Trophoblast cell (in vitro differentiated cells and primary cell): ENCODE measurements at regions not wholly inside any gene's neighbourhood (a gene's known extent, or its start where the extent isn't known, plus 50 kb on each side); places are given as distances from the start of the nearest gene placed in this dataset.

Experiments used
- DNase-seq, 2 donors: peaks; one replicate each; pipeline ENCODE4 v3.0.0-alpha.2; 2016
- H2AFZ ChIP-seq: 2 replicates; pipeline ENCODE4 v1.6.1; 2013; ENCODE audit warnings: low read length, moderate library complexity, mild to moderate bottlenecking; ENCODE audit not compliant: insufficient read depth, poor library complexity
- H2AK5ac ChIP-seq: 2 replicates; pipeline ENCODE4 v1.6.1; 2013; ENCODE audit warnings: mild to moderate bottlenecking, low read length
- H2BK120ac ChIP-seq: 2 replicates; pipeline ENCODE4 v1.6.1; 2013; ENCODE audit warnings: low read length, mild to moderate bottlenecking, moderate library complexity; ENCODE audit not compliant: insufficient read depth, poor library complexity
- H2BK12ac ChIP-seq: 2 replicates; pipeline ENCODE4 v1.6.1; 2013; ENCODE audit warnings: mild to moderate bottlenecking, low read length, moderate library complexity
- H2BK5ac ChIP-seq: 2 replicates; pipeline ENCODE4 v1.6.1; 2013; ENCODE audit warnings: low read length, low read depth, moderate library complexity, mild to moderate bottlenecking; ENCODE audit not compliant: poor library complexity
- H3K14ac ChIP-seq: 2 replicates; pipeline ENCODE4 v1.6.1; 2013; ENCODE audit warnings: mild to moderate bottlenecking, low read length
- H3K18ac ChIP-seq: 2 replicates; pipeline ENCODE4 v1.6.1; 2013; ENCODE audit warnings: mild to moderate bottlenecking, low read length
- H3K23ac ChIP-seq: 2 replicates; pipeline ENCODE4 v1.6.1; 2013; ENCODE audit warnings: low read length
- H3K27ac ChIP-seq: 2 replicates; pipeline ENCODE4 v1.5.1; 2013; ENCODE audit warnings: low read depth, mild to moderate bottlenecking, inconsistent platforms, low read length, moderate library complexity
- H3K27me3 ChIP-seq: 2 replicates; pipeline ENCODE4 v1.6.1; 2013; ENCODE audit warnings: inconsistent platforms, mild to moderate bottlenecking, low read length, moderate library complexity; ENCODE audit not compliant: insufficient read depth
- H3K36me3 ChIP-seq, 2 experiments: 1 replicate in 1 of 2; 2 replicates in 1 of 2; pipeline ENCODE4 v1.6.1; 2013; ENCODE audit warnings: low read length in 2 of 2, mild to moderate bottlenecking in 2 of 2, moderate library complexity in 1 of 2; ENCODE audit not compliant: insufficient read depth in 2 of 2, control insufficient read depth in 1 of 2
- H3K4ac ChIP-seq: 2 replicates; pipeline ENCODE4 v1.6.1; 2013; ENCODE audit warnings: low read depth, mild to moderate bottlenecking, low read length, moderate library complexity
- H3K4me1 ChIP-seq, 2 experiments: 1 replicate in 1 of 2; 2 replicates in 1 of 2; pipeline ENCODE4 v1.6.1; 2013; ENCODE audit warnings: low read length in 2 of 2, mild to moderate bottlenecking in 2 of 2, moderate library complexity in 1 of 2; ENCODE audit not compliant: insufficient read depth in 2 of 2, control insufficient read depth in 1 of 2
- H3K4me2 ChIP-seq: 2 replicates; pipeline ENCODE4 v1.6.1; 2013; ENCODE audit warnings: inconsistent platforms, mild to moderate bottlenecking, low read length, moderate library complexity
- H3K4me3 ChIP-seq: 2 replicates; pipeline ENCODE4 v1.5.1; 2013; ENCODE audit warnings: mild to moderate bottlenecking, low read depth, low read length, inconsistent platforms
- H3K79me1 ChIP-seq: one replicate; pipeline ENCODE4 v1.6.1; 2013; ENCODE audit warnings: low read length
- H3K79me2 ChIP-seq: 2 replicates; pipeline ENCODE4 v1.6.1; 2013; ENCODE audit warnings: low read length, mild to moderate bottlenecking; ENCODE audit not compliant: control insufficient read depth, insufficient read depth, poor library complexity
- H3K9ac ChIP-seq: 2 replicates; pipeline ENCODE4 v1.6.1; 2013; ENCODE audit warnings: mild to moderate bottlenecking, low read length
- H3K9me3 ChIP-seq: 2 replicates; pipeline ENCODE4 v1.6.1; 2013; ENCODE audit warnings: low read depth, mild to moderate bottlenecking, control low read depth, inconsistent platforms, low read length; ENCODE audit not compliant: insufficient read depth
- H4K12ac ChIP-seq: 2 replicates; pipeline ENCODE4 v1.6.1; 2013; ENCODE audit warnings: low read depth, mild to moderate bottlenecking, low read length, moderate library complexity
- H4K8ac ChIP-seq: 2 replicates; pipeline ENCODE4 v1.6.1; 2013; ENCODE audit warnings: low read depth, mild to moderate bottlenecking, low read length, moderate library complexity
- H4K91ac ChIP-seq: one replicate; pipeline ENCODE4 v1.6.1; 2013; ENCODE audit warnings: low read depth, mild to moderate bottlenecking, low read length, moderate library complexity
- WGBS: extraction: QIAGEN DNeasy Blood & Tissue Kit; methylation state at CpG from one replicate; pipeline ENCODE4 v1.1.7; 2013; ENCODE audit warnings: missing lambda C conversion rate; ENCODE audit not compliant: insufficient read length, insufficient coverage; ENCODE audit errors: extremely low coverage; 5-methylcytosine and 5-hydroxymethylcytosine counted together

GRCh38 chr5:89450149-89450538 is 567.2 kb upstream of the MEF2C start:
- H3K4me3 ChIP-seq: no peak overlapping the region
- no peaks in the 10 kb centered on the region for H3K9me3 ChIP-seq
- no peak overlapping the region for H3K18ac ChIP-seq
- H3K14ac ChIP-seq: no peak overlapping the region
- H3K79me2 ChIP-seq: no peaks in the 10 kb centered on the region
- no peak overlapping the region for H3K23ac ChIP-seq
- H2BK12ac ChIP-seq: no peak overlapping the region
- no peaks in the 10 kb centered on the region for H3K27me3 ChIP-seq
- no peaks in the 10 kb centered on the region for H3K36me3 ChIP-seq
- no peak overlapping the region for H4K12ac ChIP-seq
- H2BK5ac ChIP-seq: no peak overlapping the region
- no peaks in the 10 kb centered on the region for H3K79me1 ChIP-seq
- H2AK5ac ChIP-seq: no peak overlapping the region
- H3K9ac ChIP-seq: no peak overlapping the region
- H4K91ac ChIP-seq: no peak overlapping the region
- no peak overlapping the region for H4K8ac ChIP-seq
- no peak overlapping the region for H3K4ac ChIP-seq
- H3K27ac ChIP-seq: no peak overlapping the region
- H2BK120ac ChIP-seq: no peak overlapping the region
- H3K4me1 ChIP-seq: no peaks in the 10 kb centered on the region
- no peak overlapping the region for H3K4me2 ChIP-seq
- no peak for DNase-seq
- no peak overlapping the region for H2AFZ ChIP-seq
- no CpG with 5 or more reads among the region's 1 CpG for WGBS

GRCh38 chr5:89449392-89450148 is 566.6 kb upstream of the MEF2C start:
- Histone ChIP-seq H3K79me2 (no peaks in the 10 kb centered on the region), H4K8ac (no peak overlapping the region), H4K12ac (no peak overlapping the region), H3K27ac (no peak overlapping the region), H3K9ac (no peak overlapping the region), H3K36me3 (no peaks in the 10 kb centered on the region), H3K23ac (no peak overlapping the region), H3K9me3 (no peaks in the 10 kb centered on the region), H3K27me3 (no peaks in the 10 kb centered on the region), H3K4ac (no peak overlapping the region), H2AK5ac (no peak overlapping the region), H2AFZ (no peak overlapping the region), H2BK5ac (no peak overlapping the region), H2BK12ac (no peak overlapping the region), H2BK120ac (no peak overlapping the region), H3K14ac (no peak overlapping the region), H3K18ac (no peak overlapping the region), H3K79me1 (no peaks in the 10 kb centered on the region), H4K91ac (no peak overlapping the region), H3K4me3 (no peak overlapping the region), H3K4me1 (no peaks in the 10 kb centered on the region), H3K4me2 (no peak overlapping the region)
- no CpG with 5 or more reads among the region's 3 CpGs for WGBS
- no peak for DNase-seq

GRCh38 chr5:89447027-89447426 is 564.0 kb upstream of the MEF2C start:
- H3K14ac ChIP-seq: no peak overlapping the region
- H4K91ac ChIP-seq: no peak overlapping the region
- H3K4me1 ChIP-seq: no peaks in the 10 kb centered on the region
- no peak for DNase-seq
- no peak overlapping the region for H3K4me3 ChIP-seq
- H3K23ac ChIP-seq: no peak overlapping the region
- no peak overlapping the region for H2AFZ ChIP-seq
- no peaks in the 10 kb centered on the region for H3K27me3 ChIP-seq
- H3K36me3 ChIP-seq: no peaks in the 10 kb centered on the region
- H3K18ac ChIP-seq: no peak overlapping the region
- H2BK12ac ChIP-seq: no peak overlapping the region
- H4K12ac ChIP-seq: no peak overlapping the region
- H3K79me1 ChIP-seq: no peaks in the 10 kb centered on the region
- no peaks in the 10 kb centered on the region for H3K9me3 ChIP-seq
- no CpG with 5 or more reads among the region's 3 CpGs for WGBS
- H3K9ac ChIP-seq: no peak overlapping the region
- no peaks in the 10 kb centered on the region for H3K79me2 ChIP-seq
- H2BK120ac ChIP-seq: no peak overlapping the region
- no peak overlapping the region for H2AK5ac ChIP-seq
- H3K4ac ChIP-seq: no peak overlapping the region
- H4K8ac ChIP-seq: no peak overlapping the region
- H2BK5ac ChIP-seq: no peak overlapping the region
- H3K27ac ChIP-seq: no peak overlapping the region
- H3K4me2 ChIP-seq: no peak overlapping the region

- Histone ChIP-seq H3K9me3 (no peaks in the 10 kb centered on the region), H3K27me3 (no peaks in the 10 kb centered on the region)
Measured at GRCh38 chr5:89445106-89445745, 562.2 kb upstream of the MEF2C start.

More at GRCh38 chr5:89445106-89445745, 562.2 kb upstream of the MEF2C start:
- no peak for DNase-seq
- Histone ChIP-seq H3K79me2 (no peaks in the 10 kb centered on the region), H3K23ac (no peak overlapping the region), H3K9ac (no peak overlapping the region), H4K91ac (no peak overlapping the region), H4K8ac (no peak overlapping the region), H3K4ac (no peak overlapping the region), H3K79me1 (no peaks in the 10 kb centered on the region), H3K18ac (no peak overlapping the region), H2BK5ac (no peak overlapping the region), H3K14ac (no peak overlapping the region), H3K4me1 (no peaks in the 10 kb centered on the region), H3K4me2 (no peak overlapping the region), H2BK120ac (no peak overlapping the region), H2BK12ac (no peak overlapping the region), H2AK5ac (no peak overlapping the region), H3K4me3 (no peak overlapping the region), H2AFZ (no peak overlapping the region), H4K12ac (no peak overlapping the region), H3K27ac (no peak overlapping the region), H3K36me3 (no peaks in the 10 kb centered on the region)
- WGBS: no CpG with 5 or more reads among the region's 5 CpGs
